ENCODE measurements at regions not wholly inside any gene's neighbourhood (a gene's known extent, or its start where the extent isn't known, plus 50 kb on each side); places are given as distances from the start of the nearest gene placed in this dataset.

DNA sequence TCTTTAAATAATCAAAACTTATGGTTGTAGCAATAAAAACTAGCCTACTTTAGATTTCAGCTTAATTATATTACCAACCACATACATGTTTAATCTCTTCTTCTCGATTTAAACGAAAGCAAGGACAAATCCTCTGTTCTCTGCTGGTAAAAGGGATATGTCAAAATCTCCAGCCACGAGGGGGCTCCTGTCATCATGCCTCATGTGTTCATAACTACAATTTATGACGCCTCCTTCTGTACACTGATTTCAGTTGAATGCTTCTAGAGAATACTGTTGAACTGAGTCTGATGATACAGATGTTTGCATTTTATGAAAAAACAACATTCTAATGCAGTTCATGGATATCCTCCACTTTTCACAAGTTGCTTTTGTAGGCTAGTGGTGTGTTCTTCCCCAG is 220.0 kb upstream of the DPP6 start:
- no peak overlapping the region for H3K9ac ChIP-seq (ENCODE audit: low read depth in 1 of 2, low read length in 2 of 2)
- DNase-seq (ENCODE audit: low spot score): no peak
- WGBS: 56% methylated on average over 4 of the region's 4 CpGs
- TF ChIP-seq RAD21 (IDR thresholded peaks at IDR 0.05) (no peak), TAF1 (conservative IDR thresholded peaks at IDR 0.05) (no peak)
- H3K4me3 ChIP-seq (ENCODE audit: low read depth in 1 of 3, low read length in 3 of 3): no peak overlapping the region
- H3K36me3 ChIP-seq (ENCODE audit: control insufficient read depth in 4 of 4, insufficient read depth in 3 of 4, low read depth in 1 of 4, low read length in 3 of 4): no peaks in the 10 kb centered on the region
- H3K27me3 ChIP-seq (ENCODE audit: control insufficient read depth in 4 of 4, insufficient read depth in 4 of 4, low read length in 3 of 4): peaks cover 0 to 3% (median 0%) of the 10 kb centered on the region in 4 donors
- H3K4me1 ChIP-seq (ENCODE audit: control insufficient read depth in 4 of 4, insufficient read depth in 4 of 4, low read length in 3 of 4): no peaks in the 10 kb centered on the region
- no peak overlapping the region for H3K27ac ChIP-seq (ENCODE audit: low read depth in 1 of 2, low read length in 2 of 2)
- H3K9me3 ChIP-seq (ENCODE audit: control insufficient read depth in 4 of 4, low read length in 3 of 4): no peaks in the 10 kb centered on the region

DNA sequence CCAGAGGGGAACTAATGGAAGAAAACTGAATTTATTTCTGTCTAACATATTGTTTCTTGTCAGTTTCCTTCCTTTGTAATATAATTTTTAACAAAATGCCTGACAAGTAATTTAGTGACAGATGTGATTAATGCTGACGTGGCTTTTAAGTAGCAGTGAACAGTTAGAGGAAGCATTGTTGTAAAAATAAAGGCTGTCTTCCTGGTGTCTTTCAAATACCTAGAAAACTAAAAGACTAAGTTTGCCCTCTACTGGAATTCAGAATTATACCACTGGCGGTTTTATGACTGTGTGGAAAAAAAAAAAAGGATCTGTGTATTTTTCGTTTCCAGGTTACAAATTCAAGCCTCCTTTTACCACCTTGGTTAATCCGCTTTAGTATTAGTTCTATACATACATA is 217.1 kb upstream of the DPP6 start:
- Histone ChIP-seq H3K4me1 (ENCODE audit: control insufficient read depth in 4 of 4, insufficient read depth in 4 of 4, low read length in 3 of 4) (no peaks in the 10 kb centered on the region), H3K9me3 (ENCODE audit: control insufficient read depth in 4 of 4, low read length in 3 of 4) (no peaks in the 10 kb centered on the region), H3K27ac (ENCODE audit: low read depth in 1 of 2, low read length in 2 of 2) (no peak overlapping the region), H3K36me3 (ENCODE audit: control insufficient read depth in 4 of 4, insufficient read depth in 3 of 4, low read depth in 1 of 4, low read length in 3 of 4) (no peaks in the 10 kb centered on the region), H3K4me3 (ENCODE audit: low read depth in 1 of 3, low read length in 3 of 3) (no peak overlapping the region), H3K9ac (ENCODE audit: low read depth in 1 of 2, low read length in 2 of 2) (peak overlapping the region in 1 of 2 donors; percentile 13), H3K27me3 (ENCODE audit: control insufficient read depth in 4 of 4, insufficient read depth in 4 of 4, low read length in 3 of 4) (no peaks in the 10 kb centered on the region)
- TF ChIP-seq HNF4G (IDR thresholded peaks at IDR 0.05) (no peak), GABPA (IDR thresholded peaks at IDR 0.05 in 1 of 2, conservative IDR thresholded peaks at IDR 0.05 in 1 of 2) (no peak), RAD21 (IDR thresholded peaks at IDR 0.05) (peak in 1 of 2 donors; percentile 8)
- TF ChIP-seq, protein P1, sequence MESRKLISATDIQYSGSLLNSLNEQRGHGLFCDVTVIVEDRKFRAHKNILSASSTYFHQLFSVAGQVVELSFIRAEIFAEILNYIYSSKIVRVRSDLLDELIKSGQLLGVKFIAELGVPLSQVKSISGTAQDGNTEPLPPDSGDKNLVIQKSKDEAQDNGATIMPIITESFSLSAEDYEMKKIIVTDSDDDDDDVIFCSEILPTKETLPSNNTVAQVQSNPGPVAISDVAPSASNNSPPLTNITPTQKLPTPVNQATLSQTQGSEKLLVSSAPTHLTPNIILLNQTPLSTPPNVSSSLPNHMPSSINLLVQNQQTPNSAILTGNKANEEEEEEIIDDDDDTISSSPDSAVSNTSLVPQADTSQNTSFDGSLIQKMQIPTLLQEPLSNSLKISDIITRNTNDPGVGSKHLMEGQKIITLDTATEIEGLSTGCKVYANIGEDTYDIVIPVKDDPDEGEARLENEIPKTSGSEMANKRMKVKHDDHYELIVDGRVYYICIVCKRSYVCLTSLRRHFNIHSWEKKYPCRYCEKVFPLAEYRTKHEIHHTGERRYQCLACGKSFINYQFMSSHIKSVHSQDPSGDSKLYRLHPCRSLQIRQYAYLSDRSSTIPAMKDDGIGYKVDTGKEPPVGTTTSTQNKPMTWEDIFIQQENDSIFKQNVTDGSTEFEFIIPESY (IDR thresholded peaks at IDR 0.05): no peak
- no peak for DNase-seq (ENCODE audit: low spot score)
- 36% methylated on average over 4 of the region's 4 CpGs for WGBS

DNA sequence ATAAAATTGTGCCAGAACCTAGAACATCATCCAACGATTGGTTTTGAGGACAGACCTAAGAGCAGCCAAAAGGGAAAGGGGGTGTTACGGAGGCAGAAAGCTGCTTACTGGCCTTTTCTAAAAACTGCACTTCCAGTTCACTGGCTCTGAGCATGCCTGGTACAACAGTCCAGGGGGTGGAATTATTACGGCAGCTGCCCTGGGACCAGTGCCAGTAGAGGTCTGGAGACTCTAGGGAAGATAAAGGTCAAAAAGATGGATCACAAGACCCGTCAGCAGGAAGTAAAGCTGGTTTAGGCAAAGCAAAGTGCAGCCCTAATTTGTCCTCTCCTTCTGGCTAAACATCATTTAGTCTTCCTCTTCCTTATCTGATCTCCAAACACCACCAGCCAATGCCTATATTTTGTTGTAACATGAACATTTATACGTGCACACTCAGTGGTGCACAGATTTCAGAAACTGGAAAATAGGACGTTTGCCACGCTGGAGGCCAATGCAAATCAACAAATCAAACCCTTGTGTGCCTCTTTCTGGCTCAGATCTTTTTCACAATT is 216.4 kb upstream of the DPP6 start:
- no peaks in the 10 kb centered on the region for H3K27me3 ChIP-seq (ENCODE audit: control insufficient read depth in 4 of 4, insufficient read depth in 4 of 4, low read length in 3 of 4)
- no peaks in the 10 kb centered on the region for H3K36me3 ChIP-seq (ENCODE audit: control insufficient read depth in 4 of 4, insufficient read depth in 3 of 4, low read depth in 1 of 4, low read length in 3 of 4)
- H3K9me3 ChIP-seq (ENCODE audit: control insufficient read depth in 4 of 4, low read length in 3 of 4): no peaks in the 10 kb centered on the region
- no peaks in the 10 kb centered on the region for H3K4me1 ChIP-seq (ENCODE audit: control insufficient read depth in 4 of 4, insufficient read depth in 4 of 4, low read length in 3 of 4)
- 50% methylated on average over 7 of the region's 7 CpGs for WGBS
- no peak overlapping the region for H3K4me3 ChIP-seq (ENCODE audit: low read depth in 1 of 3, low read length in 3 of 3)
- H3K27ac ChIP-seq (ENCODE audit: low read depth in 1 of 2, low read length in 2 of 2): no peak overlapping the region
- TF ChIP-seq HNF4G (IDR thresholded peaks at IDR 0.05): no peak
- TF ChIP-seq TAF1 (conservative IDR thresholded peaks at IDR 0.05): no peak
- no peak for TF ChIP-seq EGR1 (IDR thresholded peaks at IDR 0.05; ENCODE audit: low read depth in 2 of 2)
- TF ChIP-seq SP1 (IDR thresholded peaks at IDR 0.05): no peak
- no peak for TF ChIP-seq YY1 (IDR thresholded peaks at IDR 0.05)
- no peak for TF ChIP-seq NR2F2 (IDR thresholded peaks at IDR 0.05)
- TF ChIP-seq RXRA (IDR thresholded peaks at IDR 0.05): no peak
- no peak for TF ChIP-seq HNF4A (conservative IDR thresholded peaks at IDR 0.05)
- no peak for TF ChIP-seq RAD21 (IDR thresholded peaks at IDR 0.05)
- TF ChIP-seq, protein P2, sequence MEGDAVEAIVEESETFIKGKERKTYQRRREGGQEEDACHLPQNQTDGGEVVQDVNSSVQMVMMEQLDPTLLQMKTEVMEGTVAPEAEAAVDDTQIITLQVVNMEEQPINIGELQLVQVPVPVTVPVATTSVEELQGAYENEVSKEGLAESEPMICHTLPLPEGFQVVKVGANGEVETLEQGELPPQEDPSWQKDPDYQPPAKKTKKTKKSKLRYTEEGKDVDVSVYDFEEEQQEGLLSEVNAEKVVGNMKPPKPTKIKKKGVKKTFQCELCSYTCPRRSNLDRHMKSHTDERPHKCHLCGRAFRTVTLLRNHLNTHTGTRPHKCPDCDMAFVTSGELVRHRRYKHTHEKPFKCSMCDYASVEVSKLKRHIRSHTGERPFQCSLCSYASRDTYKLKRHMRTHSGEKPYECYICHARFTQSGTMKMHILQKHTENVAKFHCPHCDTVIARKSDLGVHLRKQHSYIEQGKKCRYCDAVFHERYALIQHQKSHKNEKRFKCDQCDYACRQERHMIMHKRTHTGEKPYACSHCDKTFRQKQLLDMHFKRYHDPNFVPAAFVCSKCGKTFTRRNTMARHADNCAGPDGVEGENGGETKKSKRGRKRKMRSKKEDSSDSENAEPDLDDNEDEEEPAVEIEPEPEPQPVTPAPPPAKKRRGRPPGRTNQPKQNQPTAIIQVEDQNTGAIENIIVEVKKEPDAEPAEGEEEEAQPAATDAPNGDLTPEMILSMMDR (IDR thresholded peaks at IDR 0.05; ENCODE audit: low read depth, low read length, missing input control): no peak
- DNase-seq (ENCODE audit: low spot score): no peak
- H3K9ac ChIP-seq (ENCODE audit: low read depth in 1 of 2, low read length in 2 of 2): no peak overlapping the region

All from liver (tissue), 8 donors.